ENCODE measurements at regions not wholly inside any gene's neighbourhood (a gene's known extent, or its start where the extent isn't known, plus 50 kb on each side); places are given as distances from the start of the nearest gene placed in this dataset.

DNA sequence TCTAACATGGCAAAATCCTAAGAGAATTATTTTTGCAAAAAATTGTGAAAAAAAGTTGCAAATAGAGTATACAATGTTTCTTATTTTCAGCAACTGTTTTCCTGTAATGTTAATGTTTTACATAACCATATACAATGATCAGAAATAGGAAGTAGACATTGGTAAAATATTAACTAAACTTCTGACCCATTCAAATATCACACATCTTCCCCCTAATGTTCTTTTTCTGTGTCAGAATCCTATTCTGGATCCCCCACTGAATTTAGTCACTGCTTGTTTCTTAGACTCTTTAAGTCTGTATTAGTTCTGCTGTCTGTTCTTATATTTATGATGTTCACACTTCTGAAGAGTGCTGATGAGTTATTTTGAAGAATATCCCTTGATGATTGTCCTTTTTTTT is 62.0 kb downstream of the HFE start:
- DNase-seq (ENCODE audit: low read depth), result no peak

DNA sequence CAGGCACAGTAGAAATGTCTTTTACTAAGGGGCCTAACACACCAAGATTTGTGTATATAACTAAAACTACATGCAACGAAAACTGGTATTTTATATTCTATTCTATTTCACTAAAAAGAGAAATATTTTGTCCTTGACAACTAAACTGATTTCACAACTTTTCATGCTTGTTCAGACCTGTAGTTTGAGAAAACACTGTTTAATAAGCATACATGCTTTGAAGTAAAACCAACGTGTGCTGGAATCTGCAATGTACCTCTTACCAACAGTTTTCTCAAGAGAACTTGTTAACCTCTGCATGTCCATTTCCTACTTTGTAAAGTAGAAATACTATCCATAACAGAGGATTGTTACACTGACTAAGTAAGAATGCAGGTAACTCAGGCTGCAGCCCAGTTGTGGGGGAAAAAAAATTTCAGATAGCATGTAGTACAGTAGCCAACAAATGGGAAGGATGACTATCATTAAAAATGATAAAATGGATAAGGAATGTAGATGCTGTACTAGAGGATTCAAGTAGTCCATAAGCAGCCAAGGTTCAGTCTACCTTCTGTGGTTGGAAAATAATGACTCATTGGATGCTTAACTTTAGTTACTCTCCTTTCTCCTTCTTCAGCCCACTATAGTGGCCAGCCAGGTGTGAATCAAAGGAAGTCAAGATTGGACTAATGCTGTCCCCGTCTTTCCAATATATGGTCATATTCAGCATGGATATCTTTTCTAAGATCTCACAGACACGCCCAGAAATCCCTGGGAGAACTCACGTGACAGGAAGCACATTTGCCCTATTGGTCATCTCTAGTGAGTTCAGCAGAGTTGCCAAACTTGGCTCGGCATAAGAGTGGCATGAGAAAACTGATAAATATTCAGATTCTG is 65.2 kb downstream of the HFE start:
- no peak for DNase-seq (ENCODE audit: low read depth)

GRCh38 chr6:26155061-26155930 is 68.1 kb downstream of the HFE start:
- no peak for DNase-seq (ENCODE audit: low read depth)

DNA sequence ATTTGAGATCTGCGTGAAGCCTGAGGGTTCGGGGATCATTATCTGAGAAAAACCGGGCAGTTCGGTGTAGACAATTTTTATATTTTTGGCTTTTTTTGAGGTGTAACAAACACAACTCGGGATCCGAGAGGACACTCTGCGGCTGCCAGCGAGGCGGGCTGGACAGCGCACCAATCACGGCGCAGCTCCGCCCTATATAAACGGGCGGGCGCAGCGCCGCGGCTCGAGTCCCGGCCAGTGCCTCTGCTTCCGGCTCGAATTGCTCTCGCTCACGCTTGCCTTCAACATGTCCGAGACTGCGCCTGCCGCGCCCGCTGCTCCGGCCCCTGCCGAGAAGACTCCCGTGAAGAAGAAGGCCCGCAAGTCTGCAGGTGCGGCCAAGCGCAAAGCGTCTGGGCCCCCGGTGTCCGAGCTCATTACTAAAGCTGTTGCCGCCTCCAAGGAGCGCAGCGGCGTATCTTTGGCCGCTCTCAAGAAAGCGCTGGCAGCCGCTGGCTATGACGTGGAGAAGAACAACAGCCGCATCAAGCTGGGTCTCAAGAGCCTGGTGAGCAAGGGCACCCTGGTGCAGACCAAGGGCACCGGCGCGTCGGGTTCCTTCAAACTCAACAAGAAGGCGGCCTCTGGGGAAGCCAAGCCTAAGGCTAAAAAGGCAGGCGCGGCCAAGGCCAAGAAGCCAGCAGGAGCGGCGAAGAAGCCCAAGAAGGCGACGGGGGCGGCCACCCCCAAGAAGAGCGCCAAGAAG is 69.0 kb downstream of the HFE start:
- DNase-seq (ENCODE audit: low read depth), result peak; percentile 68

DNA sequence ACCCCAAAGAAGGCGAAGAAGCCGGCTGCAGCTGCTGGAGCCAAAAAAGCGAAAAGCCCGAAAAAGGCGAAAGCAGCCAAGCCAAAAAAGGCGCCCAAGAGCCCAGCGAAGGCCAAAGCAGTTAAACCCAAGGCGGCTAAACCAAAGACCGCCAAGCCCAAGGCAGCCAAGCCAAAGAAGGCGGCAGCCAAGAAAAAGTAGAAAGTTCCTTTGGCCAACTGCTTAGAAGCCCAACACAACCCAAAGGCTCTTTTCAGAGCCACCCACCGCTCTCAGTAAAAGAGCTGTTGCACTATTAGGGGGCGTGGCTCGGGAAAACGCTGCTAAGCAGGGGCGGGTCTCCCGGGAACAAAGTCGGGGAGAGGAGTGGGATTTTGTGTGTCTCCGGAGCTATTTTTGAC is 69.6 kb downstream of the HFE start:
- DNase-seq (ENCODE audit: low read depth), result peak; percentile 36

GRCh38 chr6:26157251-26158075 is 70.2 kb downstream of the HFE start:
- no peak for DNase-seq (ENCODE audit: low read depth)

GRCh38 chr6:26158076-26158580 is 70.9 kb downstream of the HFE start:
- peak; percentile 65 for DNase-seq (ENCODE audit: low read depth)

DNA sequence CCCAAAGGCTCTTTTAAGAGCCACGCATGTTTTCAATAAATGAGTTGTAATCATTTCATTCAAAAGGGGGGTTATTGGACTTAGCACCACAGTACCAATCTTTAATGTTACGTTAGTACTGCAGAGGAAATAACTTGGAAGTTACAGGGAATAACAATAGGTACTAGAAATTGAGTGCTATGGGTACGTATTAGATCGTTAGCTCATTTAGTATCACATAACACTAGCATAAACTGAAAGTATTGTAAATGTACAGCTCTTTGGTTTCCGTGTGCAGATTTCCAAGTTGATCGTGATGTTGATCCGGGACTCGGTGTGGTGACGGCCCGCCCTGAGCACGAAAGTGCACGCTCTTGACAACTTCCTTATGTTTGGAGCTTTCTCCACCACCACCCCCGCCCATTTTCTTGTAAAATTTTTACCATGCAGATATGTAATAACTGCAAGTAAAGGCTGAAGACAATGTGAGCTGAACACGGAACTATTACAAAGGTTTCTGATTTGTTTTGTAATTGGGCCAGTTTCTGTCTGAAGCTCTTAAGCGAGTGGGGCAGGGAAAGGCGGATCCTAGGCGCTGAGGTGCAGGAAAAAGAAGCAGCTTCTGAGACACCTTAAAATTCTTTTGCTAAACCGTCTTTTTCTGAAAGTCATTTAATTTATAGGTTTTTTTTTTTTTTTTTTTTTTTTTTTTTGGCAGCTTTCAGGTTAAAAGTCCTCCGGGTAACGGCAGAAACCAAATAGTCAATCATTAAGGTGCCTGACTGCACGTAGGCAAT is 71.5 kb downstream of the HFE start:
- no peak for DNase-seq (ENCODE audit: low read depth)

DNA sequence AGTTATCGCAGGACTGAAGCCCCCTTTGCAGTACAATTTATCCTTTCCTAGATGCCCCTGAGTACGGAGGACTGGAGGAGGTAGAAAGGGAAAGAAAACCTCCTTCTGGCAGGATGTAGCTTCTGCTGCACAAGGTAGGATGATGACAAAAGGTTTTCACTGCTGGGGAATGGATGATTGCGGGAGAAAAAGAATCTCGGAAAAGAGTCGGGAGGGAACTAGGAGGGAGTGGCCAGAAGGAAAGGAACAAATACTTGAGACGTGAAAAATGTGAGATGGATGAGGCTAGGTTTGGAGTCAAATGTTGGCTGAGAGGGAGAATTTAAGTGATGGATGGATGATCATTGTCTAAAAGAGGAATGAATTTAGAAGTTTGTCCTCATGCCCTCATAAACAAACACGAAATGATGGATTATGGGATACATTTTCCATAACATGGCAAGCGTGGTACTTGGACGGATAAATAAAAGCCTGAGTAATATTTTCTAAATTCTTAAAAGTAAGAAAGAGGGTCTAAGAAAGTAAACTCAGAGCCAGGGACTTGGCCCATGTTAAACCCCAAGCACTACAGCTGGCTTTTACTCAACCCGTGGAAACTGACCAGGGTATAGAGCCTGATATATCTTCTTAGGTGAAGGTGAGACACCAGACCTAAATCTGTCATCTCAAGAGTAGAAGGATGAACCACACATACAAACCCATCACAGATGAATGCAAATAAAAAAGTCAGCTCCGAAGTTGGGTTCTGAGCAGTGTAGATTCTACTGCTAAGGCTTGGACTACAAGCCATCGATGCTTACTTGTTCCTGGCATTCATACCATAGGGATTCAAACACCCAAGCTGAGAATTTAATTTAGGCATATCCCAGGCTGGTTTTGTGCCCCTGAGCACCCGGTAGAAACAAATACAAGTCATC is 72.4 kb downstream of the HFE start:
- no peak for DNase-seq (ENCODE audit: low read depth)

GRCh38 chr6:26161322-26161721 is 74.1 kb downstream of the HFE start:
- DNase-seq (ENCODE audit: low read depth), result no peak

DNA sequence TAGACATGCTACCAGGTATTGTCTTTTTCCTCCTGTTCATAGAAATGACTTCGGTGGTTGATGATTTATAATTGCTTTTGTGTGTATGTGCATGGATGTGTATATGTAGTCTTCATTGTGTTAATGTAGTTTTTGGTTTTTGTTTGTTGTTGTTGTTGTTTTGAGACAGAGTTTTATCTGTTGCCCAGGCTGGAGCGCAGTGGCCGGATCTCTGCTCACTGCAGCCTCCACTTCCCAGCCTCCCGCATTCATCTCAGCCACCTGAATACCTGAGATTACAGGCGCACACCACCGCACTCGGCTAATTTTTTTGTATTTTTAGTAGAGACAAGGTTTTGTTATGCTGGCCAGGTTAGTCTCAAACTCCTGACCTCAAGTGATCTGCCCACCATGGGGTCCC is 75.2 kb downstream of the HFE start:
- DNase-seq (ENCODE audit: low read depth), result no peak

DNA sequence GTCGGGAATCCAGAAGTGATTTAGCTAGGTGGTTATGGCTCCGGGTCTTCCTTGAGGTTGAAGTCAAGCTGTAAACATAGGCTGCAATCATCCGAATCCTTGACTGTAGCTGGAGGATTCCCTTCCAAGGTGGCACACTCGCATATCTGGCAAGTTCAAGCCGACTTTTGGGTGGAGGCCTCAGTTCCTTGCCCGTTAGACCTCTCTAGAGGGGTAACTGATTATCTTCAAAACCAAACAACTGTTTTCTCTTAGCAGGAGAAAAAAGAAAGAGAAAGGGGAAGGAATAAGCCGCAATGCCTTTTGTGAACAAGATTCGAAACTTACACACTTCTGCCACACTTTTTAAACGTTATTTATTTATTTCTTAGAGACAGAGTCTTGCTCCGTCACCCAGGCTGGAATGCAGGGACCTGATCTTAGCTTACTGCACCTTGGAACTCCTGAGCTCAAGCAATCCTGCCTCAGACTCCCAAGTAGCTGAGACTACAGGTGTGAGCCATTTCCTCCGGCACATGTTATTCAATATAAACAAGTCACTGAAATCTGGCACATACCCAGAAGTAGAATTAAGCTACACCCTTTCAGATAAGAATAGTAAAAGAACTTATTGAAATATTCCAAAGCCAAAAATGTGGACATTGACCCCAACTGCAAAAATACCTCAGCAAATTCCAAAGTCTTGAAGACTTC is 76.3 kb downstream of the HFE start:
- DNase-seq (ENCODE audit: low read depth), result no peak

- no peak for DNase-seq (ENCODE audit: low read depth)
Observed at GRCh38 chr6:26164120-26164505, 76.9 kb downstream of the HFE start.

DNA sequence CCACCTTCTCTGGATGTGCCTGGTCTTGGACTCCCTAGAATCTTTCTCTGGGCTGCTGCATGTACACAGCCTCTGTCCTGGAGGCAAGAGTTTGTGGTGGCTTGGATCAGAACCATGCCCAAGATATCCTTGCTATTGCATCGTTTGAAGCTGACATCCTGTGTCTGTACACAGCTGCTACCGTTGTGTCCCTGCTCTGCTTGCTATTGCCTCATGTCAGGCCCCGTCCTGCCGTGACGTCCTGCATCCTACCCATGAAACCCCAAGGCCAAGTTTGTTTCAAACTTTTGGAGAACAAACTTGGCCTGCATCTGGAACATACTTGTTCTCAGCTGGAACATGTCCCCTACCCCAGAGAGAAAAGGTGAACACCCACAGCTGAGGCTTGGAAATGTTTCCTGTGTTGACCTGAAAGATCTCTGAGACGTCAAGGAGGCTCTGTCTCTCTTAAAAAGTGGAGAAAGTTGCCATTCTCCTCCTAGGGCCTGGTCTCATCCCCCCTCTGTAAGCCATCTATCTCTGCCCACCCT is 78.1 kb downstream of the HFE start:
- DNase-seq (ENCODE audit: low read depth), result no peak

- DNase-seq (ENCODE audit: low read depth), result no peak
Observed at GRCh38 chr6:26170181-26170580, 83.0 kb downstream of the HFE start.

DNA sequence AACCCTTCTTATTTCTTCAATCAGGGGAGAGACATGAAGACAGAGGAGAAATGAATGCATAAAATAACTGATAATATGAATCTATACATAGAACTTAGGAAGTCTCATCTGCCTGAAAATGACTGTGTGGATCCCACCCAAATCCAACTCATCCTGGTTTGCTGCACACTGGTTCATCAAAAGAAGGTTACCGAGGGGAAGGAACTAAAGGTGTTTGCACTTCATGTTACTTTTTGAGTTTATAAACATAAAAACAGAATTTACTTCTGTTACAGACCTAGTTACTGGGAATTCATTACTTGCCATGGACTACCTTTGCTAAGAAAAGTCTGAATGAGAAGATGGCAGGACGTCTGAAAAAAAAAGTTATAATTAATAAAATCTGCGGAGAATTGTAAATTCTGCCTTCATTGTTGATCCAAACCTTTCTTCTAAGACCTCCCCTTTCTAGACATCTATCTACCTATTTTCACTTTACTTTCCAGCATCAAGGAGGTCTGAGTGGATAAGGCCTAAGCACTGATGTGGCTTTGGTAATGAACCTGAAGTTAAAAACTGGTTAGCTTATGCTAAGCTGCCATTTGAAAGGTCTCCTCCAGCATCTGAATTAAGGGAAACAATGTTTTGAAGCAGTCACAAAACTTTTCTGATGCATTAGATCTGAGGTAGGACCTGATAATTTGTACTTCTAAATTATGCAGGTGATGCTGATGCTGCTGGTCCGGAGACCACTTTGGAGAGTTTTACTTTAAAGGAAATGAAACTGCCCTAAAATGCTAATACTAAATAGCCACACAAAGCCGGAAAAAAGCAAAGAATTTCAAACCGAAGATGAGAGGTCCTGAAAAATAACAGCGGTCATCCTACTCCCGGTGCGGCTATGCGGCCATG is 84.0 kb downstream of the HFE start:
- no peak for DNase-seq (ENCODE audit: low read depth)

DNA sequence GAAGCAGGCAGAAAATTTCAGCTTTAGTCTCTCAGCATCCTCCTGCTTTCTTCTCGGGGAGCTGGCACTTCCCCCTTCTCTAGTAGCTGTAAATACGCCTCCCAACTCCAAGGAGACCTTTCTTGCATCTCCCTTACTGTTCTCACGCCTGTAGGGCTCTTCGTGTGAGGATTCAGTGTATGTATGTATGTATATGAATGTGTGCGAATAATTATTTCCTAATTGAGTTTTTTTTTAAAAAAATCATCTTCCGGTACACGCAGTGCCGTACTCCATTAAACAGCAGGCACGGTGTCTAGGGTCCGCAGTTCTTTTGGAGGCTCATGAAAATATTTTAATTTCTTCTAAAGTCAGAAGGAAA is 85.4 kb downstream of the HFE start:
- DNase-seq (ENCODE audit: low read depth), result no peak

DNA sequence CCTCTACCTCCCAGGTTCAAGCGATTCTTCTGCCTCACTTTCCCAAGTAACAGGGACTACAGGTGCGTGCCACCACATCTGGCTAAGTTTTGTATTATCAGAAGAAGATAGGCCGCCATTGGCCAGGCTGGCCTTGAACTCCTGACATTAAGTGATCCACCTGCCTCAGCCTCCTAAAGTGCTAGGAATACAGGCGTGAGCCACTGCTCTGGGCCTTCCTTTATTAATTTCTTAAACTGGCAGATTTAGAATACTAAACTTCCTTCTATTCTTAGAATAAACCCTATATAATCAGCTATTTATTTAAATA is 86.6 kb downstream of the HFE start:
- DNase-seq (ENCODE audit: low read depth), result no peak

Data from stimulated activated CD8-positive, alpha-beta memory T cell treated with anti-CD3 and anti-CD28 coated beads, Interleukin-7, amount 100 ng/mL, for 24 hours (primary cell).